ENCODE measurements at regions not wholly inside any gene's neighbourhood (a gene's known extent, or its start where the extent isn't known, plus 50 kb on each side); places are given as distances from the start of the nearest gene placed in this dataset.

GRCh38 chr9:2321523-2322148, 300.0 kb upstream of the VLDLR start:
- no peak for DNase-seq (ENCODE audit: low read depth)

GRCh38 chr9:2324742-2325141, 296.8 kb upstream of the VLDLR start:
- no peaks in the 10 kb centered on the region for H3K27me3 ChIP-seq (ENCODE audit: control insufficient read depth, insufficient read depth, low read length)
- H3K36me3 ChIP-seq (ENCODE audit: control insufficient read depth, insufficient read depth, low read length) = no peaks in the 10 kb centered on the region
- TF ChIP-seq CTCF (IDR thresholded peaks at IDR 0.05; ENCODE audit: insufficient read depth, low read length, poor library complexity, severe bottlenecking) = no peak
- DNase-seq (ENCODE audit: low read depth) = no peak
- H3K4me3 ChIP-seq (ENCODE audit: low read depth, low read length) = no peak overlapping the region

More at GRCh38 chr9:2321523-2322148, 300.0 kb upstream of the VLDLR start:
- Histone ChIP-seq H3K4me3 (ENCODE audit: low read depth, low read length) (no peak overlapping the region), H3K27me3 (ENCODE audit: control insufficient read depth, insufficient read depth, low read length) (no peaks in the 10 kb centered on the region), H3K36me3 (ENCODE audit: control insufficient read depth, insufficient read depth, low read length) (no peaks in the 10 kb centered on the region)
- no peak for TF ChIP-seq CTCF (IDR thresholded peaks at IDR 0.05; ENCODE audit: insufficient read depth, low read length, poor library complexity, severe bottlenecking)

GRCh38 chr9:2332663-2333062, 288.9 kb upstream of the VLDLR start:
- no peaks in the 10 kb centered on the region for H3K27me3 ChIP-seq (ENCODE audit: control insufficient read depth, insufficient read depth, low read length)
- no peak for TF ChIP-seq CTCF (IDR thresholded peaks at IDR 0.05; ENCODE audit: insufficient read depth, low read length, poor library complexity, severe bottlenecking)
- no peak for DNase-seq (ENCODE audit: low read depth)
- no peak overlapping the region for H3K4me3 ChIP-seq (ENCODE audit: low read depth, low read length)
- H3K36me3 ChIP-seq (ENCODE audit: control insufficient read depth, insufficient read depth, low read length) = no peaks in the 10 kb centered on the region

- no peaks in the 10 kb centered on the region for H3K27me3 ChIP-seq (ENCODE audit: control insufficient read depth, insufficient read depth, low read length)
- DNase-seq (ENCODE audit: low read depth) = no peak
- H3K36me3 ChIP-seq (ENCODE audit: control insufficient read depth, insufficient read depth, low read length) = no peaks in the 10 kb centered on the region
- no peak for TF ChIP-seq CTCF (IDR thresholded peaks at IDR 0.05; ENCODE audit: insufficient read depth, low read length, poor library complexity, severe bottlenecking)
- H3K4me3 ChIP-seq (ENCODE audit: low read depth, low read length) = no peak overlapping the region
Measured at GRCh38 chr9:2335260-2335659, 286.3 kb upstream of the VLDLR start.

GRCh38 chr9:2336055-2336454, 285.5 kb upstream of the VLDLR start:
- Histone ChIP-seq H3K36me3 (ENCODE audit: control insufficient read depth, insufficient read depth, low read length) (no peaks in the 10 kb centered on the region), H3K27me3 (ENCODE audit: control insufficient read depth, insufficient read depth, low read length) (no peaks in the 10 kb centered on the region), H3K4me3 (ENCODE audit: low read depth, low read length) (no peak overlapping the region)
- TF ChIP-seq CTCF (IDR thresholded peaks at IDR 0.05; ENCODE audit: insufficient read depth, low read length, poor library complexity, severe bottlenecking) = peak; percentile 11
- no peak for DNase-seq (ENCODE audit: low read depth)

- Histone ChIP-seq H3K27me3 (ENCODE audit: control insufficient read depth, insufficient read depth, low read length) (no peaks in the 10 kb centered on the region), H3K36me3 (ENCODE audit: control insufficient read depth, insufficient read depth, low read length) (no peaks in the 10 kb centered on the region), H3K4me3 (ENCODE audit: low read depth, low read length) (no peak overlapping the region)
- DNase-seq (ENCODE audit: low read depth) = no peak
- no peak for TF ChIP-seq CTCF (IDR thresholded peaks at IDR 0.05; ENCODE audit: insufficient read depth, low read length, poor library complexity, severe bottlenecking)
Measured at GRCh38 chr9:2337131-2337530, 284.5 kb upstream of the VLDLR start.
